GM21576 (cell line): ENCODE measurements at regions not wholly inside any gene's neighbourhood (a gene's known extent, or its start where the extent isn't known, plus 50 kb on each side); places are given as distances from the start of the nearest gene placed in this dataset.
"Not testable (repeated sequence)": the region's sequence is repeated elsewhere in the genome, so short reads cannot be mapped to it uniquely, and the experiment has no call there.

Source experiments
- ATAC-seq: cut with Tn5 transposase; IDR thresholded peaks from one replicate; pipeline ENCODE4 v1.9.1; 2021; ENCODE audit warnings: mild to moderate bottlenecking, moderate library complexity; ENCODE audit not compliant: unreplicated experiment

DNA sequence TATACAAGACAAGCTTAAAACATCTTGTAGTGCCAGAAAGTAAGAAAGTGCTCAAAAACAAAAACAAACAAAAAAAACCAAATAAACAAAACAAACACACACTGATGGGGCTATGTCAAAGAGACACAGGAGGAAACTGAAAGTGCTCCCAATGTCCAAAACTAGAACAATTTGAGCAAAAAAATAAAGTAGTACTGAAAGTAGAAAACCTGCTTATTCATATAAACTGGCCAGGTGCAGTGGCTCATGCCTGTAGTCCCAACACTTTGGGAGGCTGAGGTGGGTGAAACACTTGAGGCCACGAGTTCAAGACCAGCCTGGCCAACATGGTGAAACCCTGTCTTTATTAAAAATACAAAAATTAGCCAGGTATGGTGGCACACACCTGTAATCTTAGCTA, 129.9 kb downstream of the GLUL start:
- no peak for ATAC-seq

DNA sequence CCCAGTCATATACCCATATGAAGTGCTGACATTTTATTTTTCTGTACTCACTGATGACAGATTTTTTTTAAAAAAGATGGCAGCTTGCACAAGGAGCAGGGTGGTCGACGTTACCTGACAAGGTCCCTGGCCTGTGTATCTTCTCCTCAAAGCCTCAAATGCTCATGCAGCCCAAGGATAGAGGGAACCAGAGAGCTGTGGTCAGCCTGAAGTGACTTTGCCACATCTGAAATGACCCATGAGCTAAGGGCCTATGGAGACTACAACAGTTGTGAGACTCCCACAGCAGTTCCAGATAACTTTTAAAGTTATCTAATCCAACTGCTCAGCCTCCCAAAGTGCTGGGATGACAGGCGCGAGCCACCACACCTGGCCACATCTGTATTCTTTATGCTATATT, 131.1 kb downstream of the GLUL start:
- ATAC-seq: no peak

DNA sequence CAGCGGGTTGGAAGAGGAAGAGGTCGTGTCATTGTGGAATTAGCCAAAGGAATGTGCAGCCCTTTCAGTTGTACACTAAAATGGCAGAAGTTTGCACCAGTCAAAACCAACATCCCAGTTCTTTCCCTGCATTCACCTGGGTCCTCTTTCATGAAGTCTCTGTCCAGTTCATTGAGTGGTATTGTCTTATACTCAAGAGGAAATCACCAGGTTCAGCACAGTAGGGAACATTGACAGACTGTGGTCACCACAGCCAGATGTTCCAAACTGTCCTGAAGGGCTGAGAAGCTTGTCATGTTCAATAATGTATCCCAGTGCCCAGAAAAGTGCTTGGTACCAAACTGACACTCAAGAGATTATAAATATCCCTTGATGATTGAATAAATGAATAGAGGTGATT, 131.6 kb downstream of the GLUL start:
- no peak for ATAC-seq

- ATAC-seq: peak; percentile 59
Measured at GRCh38 chr1:182259229-182259872, 132.2 kb downstream of the GLUL start.

DNA sequence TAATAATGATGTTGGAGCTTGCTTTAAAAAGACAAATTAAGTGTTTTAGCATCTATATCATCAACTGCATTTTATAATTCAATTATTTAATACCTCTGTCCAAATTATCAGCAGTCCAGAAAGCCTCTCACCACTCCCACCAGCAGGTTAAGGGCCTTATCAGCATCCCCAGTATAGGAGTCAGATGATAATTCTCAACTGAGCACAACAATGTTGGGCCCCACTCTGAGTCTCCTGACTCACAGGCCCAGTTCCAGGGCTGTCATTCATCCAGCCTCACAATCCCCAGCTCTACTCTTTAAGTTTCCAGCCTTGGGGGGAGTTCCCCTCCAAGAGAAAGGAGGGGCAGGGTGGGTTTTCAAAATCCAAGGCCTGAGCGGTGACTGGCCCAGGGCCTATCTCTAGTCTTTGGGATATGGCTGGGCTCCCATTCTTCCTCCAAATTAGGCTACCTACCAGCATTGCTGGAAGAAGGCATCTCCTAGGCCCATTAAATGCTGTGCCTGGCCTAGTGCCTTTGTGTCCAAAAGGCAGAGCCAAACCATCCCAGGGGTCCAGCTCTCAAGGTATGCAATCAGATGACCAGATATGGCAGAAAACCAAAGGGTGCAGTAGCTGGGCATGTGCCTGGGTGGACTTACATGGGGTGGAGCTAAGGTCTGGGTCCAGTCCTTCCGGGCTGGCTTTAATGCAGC, 134.1 kb downstream of the GLUL start:
- no peak for ATAC-seq

DNA sequence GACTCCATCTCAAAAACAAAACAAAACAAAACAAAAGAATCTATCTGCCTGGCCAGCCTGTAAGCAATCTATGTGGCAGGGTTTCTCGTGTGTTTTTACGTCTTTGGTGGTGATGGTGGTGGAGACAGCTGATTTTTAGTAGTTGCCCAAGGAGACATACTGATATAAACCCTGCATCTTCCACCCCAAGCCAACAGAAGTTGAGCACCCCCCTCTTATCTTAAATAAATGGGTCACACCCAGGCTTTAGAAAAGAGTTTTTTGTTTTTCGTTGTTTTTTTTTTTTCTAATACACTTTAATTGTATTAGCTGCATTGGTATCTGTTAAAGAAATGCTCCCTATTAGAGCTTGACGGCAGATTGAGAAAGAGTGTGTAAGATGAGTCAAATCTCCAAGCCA, 134.7 kb downstream of the GLUL start:
- no peak for ATAC-seq

DNA sequence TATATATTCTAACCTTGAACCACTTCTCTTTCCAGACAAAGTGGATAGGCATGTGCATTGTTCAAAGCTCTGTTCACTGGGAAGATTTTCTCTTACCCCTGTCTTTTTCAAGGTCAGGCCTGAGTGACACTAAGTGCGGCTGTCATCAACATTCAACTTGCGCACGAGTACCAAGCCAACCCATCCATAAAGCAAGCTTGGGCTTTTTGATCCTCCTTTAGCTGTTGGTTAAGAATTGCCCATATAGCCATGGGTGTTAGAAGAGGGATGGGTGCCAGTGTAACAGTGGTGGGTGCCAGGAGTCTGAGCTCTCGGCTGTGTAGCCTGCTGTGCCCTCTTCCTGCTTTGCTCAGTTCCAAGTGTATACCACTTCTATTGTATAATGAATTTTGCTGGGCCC, 136.1 kb downstream of the GLUL start:
- ATAC-seq: no peak

- ATAC-seq: no peak
Measured at GRCh38 chr1:182253319-182253860, 138.2 kb downstream of the GLUL start.

- ATAC-seq: no peak
Measured at GRCh38 chr1:182251561-182251960, 140.0 kb downstream of the GLUL start.

DNA sequence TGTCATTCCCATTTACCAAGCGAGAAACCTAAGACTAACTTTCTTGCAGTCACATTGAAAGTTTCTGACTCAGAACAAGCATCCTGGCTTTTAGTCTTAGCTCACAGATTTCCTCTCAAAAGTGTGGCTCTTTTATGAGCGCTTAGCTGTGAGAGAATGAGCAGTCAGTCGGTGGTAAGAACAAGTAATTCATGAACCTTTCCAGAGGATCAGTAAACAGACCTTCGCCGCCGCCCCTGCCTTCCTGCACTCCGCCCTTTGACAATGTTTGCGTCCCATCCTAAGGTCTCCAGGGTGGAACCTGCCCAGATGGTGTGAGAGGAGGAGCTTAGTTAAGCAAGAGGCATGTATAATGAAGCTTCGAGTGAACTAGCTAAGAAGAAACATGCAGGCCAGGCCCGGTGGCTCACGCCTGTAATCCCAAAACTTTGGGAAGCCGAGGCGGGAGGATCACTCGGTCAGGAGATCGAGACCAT, 142.4 kb downstream of the GLUL start:
- ATAC-seq: peak; percentile 89

- no peak for ATAC-seq
Measured at GRCh38 chr1:182248721-182249120, 142.9 kb downstream of the GLUL start.

GRCh38 chr1:182247813-182248212, 143.8 kb downstream of the GLUL start:
- ATAC-seq: not testable (repeated sequence)

DNA sequence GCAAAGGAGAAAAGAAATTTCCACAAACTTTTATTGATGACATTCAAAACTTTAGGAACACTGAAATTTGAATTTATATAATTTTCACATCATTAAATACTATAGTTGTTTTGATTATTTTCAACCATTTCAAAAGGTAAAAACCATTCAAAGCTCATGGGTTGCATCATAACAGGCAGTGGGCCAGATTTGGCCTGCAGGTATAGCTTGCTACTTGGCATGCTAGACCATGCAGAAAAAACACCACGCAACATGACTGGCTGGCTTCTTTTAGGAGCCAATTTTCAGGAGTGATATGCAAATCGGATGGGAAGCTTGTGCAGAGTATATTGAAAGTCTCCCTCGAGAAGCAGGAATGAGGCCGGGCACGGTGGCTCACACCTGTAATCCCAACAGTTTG, 144.8 kb downstream of the GLUL start:
- ATAC-seq: no peak

DNA sequence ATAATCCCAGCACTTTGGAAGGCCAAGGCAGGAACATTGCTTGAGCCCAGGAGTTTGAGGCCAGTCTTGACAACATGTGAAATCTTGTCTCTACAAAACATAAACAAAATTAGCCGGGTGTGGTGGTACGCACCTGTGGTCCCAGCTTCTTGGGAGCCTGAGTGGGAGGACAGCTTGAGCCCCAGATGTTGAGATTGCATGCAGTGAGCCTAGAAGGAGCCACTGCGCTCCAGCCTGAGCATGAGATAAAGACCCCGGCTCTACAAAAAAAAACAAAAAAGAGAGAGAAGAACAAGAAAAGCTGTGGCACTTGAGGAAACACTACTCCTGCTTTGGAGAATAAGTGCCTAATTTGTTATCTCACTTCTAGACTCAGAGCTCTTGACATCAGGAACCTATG, 146.6 kb downstream of the GLUL start:
- ATAC-seq: no peak

DNA sequence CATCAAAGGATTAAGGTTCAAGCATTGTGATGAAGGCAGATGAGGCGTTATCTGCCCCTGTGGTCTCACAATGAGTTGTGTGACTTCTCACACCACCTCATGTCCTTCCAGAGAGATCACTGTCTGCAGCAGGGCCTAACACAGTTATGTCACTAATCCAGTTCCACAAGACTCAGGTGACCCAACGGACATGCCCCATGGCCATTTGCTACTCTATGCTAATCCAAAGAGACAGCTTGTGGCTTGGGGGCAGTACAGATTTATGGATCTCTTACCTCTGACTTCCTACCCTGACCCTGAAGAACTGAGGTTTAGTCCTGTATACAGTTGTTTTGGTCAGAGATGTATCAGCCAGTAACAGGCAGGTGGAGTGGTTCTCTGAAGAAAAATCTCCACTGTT, 147.1 kb downstream of the GLUL start:
- no peak for ATAC-seq

DNA sequence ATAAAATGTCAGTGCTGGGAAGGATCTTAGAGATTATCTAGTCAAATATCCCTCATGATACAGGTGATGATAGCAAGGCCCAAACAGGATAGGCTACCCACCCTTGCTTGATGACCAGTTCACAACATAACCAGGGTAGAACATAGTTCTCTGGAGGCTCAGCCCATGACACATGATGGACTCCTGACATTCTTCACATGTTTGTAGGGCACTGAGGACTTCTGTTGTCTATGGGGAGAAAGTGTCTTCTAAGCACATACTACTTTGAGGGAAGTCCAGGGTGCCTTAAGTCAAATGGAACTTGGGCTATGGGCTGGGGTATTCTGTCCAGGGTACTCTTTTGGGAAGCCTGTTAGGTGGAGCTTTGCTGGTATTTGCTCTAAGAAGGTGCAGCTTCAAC, 148.9 kb downstream of the GLUL start:
- ATAC-seq: no peak

GRCh38 chr1:182240085-182240484, 151.5 kb downstream of the GLUL start:
- ATAC-seq: no peak

DNA sequence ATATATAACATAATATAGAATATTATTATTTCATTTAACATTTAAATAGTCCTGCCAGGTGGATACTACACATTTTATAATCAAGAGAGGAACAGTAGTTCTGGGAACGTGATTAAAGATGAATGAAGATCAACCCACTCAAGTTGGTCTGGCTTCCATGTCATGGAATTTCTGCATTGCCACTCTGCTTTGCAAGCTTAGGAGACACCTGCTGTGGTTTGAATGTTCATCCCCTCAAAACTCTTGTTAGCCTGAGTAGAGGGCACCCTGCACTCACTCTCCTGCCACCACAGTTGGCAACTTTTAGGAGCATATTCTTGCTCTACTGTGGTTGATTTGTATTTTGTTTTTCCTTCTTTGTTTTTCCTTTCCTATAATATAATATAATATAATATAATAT, 153.2 kb downstream of the GLUL start:
- ATAC-seq: no peak

- ATAC-seq: no peak
Measured at GRCh38 chr1:182237329-182237728, 154.3 kb downstream of the GLUL start.

DNA sequence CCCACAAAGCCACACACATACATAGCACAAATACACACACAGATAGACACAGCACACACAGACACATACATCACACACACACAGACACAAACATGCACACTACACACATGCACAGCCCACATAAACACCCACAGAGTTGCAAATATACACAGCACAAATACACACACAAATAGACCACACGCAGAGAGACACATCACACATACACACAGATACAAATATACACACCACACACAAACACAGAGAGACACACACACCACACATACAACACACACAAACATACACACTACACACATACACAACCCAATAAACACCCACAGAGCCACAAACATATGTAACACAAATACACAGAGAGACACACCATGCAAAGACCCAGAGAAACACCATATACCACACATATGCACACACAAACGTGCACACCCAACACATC, 154.9 kb downstream of the GLUL start:
- ATAC-seq: no peak

DNA sequence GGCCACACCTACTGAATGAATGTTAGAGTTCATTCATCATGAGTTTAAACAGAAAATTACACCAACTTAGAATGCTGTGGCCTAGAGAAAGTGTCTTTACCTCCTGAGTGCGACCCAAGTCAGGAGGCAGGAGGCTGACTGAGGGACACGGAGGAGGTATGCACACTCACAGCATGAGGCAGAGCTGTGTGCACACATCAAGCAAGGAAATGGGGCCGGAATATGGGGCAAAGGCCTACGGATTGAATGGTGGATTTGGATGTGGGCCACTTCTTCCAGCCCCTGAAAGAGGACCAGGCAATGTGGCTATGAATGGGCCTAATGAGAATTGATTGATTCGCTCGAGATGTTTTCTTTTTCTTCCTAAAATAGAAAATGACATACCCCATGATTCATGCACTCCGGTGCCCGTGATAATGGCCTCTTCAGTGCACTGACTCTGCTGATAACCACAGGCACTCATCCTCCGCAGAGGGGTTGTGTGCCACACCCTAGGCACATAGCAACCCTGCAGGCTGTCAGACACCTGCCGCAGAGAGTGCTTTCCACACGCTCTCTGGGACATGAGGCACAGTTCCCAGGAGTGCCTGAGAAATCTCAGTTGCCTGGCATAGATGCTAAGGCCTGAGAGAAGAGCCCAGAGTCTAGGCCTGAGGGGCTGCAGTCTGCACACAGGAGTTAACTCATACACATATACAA, 155.5 kb downstream of the GLUL start:
- ATAC-seq: no peak

DNA sequence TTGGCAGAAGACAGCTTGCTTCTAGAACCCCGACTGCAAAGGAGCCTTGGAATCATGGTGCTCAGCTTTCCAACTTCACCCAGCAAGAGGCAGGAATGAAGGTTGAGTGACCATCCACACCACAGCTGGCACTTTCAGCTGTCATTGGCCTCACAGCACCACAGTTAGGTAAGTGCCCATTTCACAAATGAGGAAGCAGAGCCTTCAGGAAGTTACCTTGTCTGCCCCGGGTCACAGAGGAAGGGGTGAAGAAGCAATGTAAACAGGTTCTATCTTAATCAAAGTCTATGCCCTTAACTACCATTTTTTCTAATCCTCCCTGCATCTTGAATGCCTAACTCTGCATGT, 156.0 kb downstream of the GLUL start:
- ATAC-seq: no peak
